HCT116 (cell line): ENCODE measurements at regions not wholly inside any gene's neighbourhood (a gene's known extent, or its start where the extent isn't known, plus 50 kb on each side); places are given as distances from the start of the nearest gene placed in this dataset.

Experiments used
- EZH2phosphoT487 ChIP-seq: fragments of 200-600 bp; IDR thresholded peaks from 2 replicates; pipeline ENCODE4 v1.6.1; 2018; ENCODE audit warnings: antibody characterized with exemption, borderline replicate concordance
- POLR2A ChIP-seq: IDR thresholded peaks from 2 replicates; pipeline ENCODE4 v1.7.0; 2011; ENCODE audit warnings: borderline replicate concordance; ENCODE audit not compliant: insufficient read depth, insufficient read length; ENCODE audit errors: extremely low read depth
- POLR2AphosphoS5 ChIP-seq: IDR thresholded peaks from 2 replicates; pipeline ENCODE4 v1.6.1; 2011; ENCODE audit warnings: mild to moderate bottlenecking, low read depth, low read length, moderate library complexity
- SIN3A ChIP-seq: IDR thresholded peaks from 2 replicates; pipeline ENCODE4 v1.6.1; 2012; ENCODE audit warnings: low read depth
- SP1 ChIP-seq: IDR thresholded peaks from 2 replicates; pipeline ENCODE4 v1.6.1; 2012; ENCODE audit warnings: low read depth
- TCF7L2 ChIP-seq: IDR thresholded peaks from 2 replicates; pipeline ENCODE4 v1.7.0; 2011; ENCODE audit warnings: borderline replicate concordance, inconsistent platforms; ENCODE audit not compliant: insufficient read depth, insufficient read length; ENCODE audit errors: extremely low read depth
- TF ChIP-seq, protein P1 (sequence below), 3 experiments: fragments of 200-600 bp in 1 of 3; sonication (generic) in 1 of 3; IDR thresholded peaks in 2 of 3; conservative IDR thresholded peaks in 1 of 3; 2 replicates each; pipeline ENCODE4 v1.5.1; 2012 to 2017; ENCODE audit warnings: low read depth in 2 of 3, low read length in 2 of 3, antibody characterized with exemption in 1 of 3, borderline replicate concordance in 1 of 3, control low read depth in 1 of 3, mild to moderate bottlenecking in 1 of 3, mixed read lengths in 1 of 3, mixed run types in 1 of 3, moderate library complexity in 1 of 3; ENCODE audit not compliant: insufficient read depth in 1 of 3

DNA sequence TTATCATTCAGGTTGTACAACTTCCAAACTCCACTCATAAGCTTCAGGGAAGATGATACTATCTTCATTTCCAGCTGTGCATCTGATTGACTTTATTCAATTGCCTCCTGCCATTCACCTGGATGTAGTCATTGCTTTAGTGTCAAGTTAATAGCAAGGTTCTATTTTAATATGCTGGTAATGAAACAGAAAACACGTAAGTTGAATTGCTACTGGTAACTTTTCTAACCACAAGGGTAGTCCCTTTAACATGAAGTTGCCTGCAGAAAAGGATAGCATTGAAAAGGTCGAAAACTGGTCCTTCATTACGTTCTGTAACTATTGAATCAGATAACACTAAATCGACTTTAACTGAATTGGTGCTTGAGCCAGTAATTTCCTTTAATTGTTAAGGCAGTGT, 459.4 kb upstream of the CDH6 start:
- TF ChIP-seq EZH2phosphoT487 (no peak), POLR2AphosphoS5 (no peak), SP1 (no peak), TCF7L2 (no peak), POLR2A (no peak), SIN3A (no peak)
- TF ChIP-seq, protein P1, sequence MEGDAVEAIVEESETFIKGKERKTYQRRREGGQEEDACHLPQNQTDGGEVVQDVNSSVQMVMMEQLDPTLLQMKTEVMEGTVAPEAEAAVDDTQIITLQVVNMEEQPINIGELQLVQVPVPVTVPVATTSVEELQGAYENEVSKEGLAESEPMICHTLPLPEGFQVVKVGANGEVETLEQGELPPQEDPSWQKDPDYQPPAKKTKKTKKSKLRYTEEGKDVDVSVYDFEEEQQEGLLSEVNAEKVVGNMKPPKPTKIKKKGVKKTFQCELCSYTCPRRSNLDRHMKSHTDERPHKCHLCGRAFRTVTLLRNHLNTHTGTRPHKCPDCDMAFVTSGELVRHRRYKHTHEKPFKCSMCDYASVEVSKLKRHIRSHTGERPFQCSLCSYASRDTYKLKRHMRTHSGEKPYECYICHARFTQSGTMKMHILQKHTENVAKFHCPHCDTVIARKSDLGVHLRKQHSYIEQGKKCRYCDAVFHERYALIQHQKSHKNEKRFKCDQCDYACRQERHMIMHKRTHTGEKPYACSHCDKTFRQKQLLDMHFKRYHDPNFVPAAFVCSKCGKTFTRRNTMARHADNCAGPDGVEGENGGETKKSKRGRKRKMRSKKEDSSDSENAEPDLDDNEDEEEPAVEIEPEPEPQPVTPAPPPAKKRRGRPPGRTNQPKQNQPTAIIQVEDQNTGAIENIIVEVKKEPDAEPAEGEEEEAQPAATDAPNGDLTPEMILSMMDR (IDR thresholded peaks at IDR 0.05 in 2 of 3, conservative IDR thresholded peaks at IDR 0.05 in 1 of 3; ENCODE audit: borderline replicate concordance in 1 of 3, insufficient read depth in 1 of 3, low read depth in 2 of 3, low read length in 2 of 3), result no peak
